ENCODE measurements at regions not wholly inside any gene's neighbourhood (a gene's known extent, or its start where the extent isn't known, plus 50 kb on each side); places are given as distances from the start of the nearest gene placed in this dataset.

DNA sequence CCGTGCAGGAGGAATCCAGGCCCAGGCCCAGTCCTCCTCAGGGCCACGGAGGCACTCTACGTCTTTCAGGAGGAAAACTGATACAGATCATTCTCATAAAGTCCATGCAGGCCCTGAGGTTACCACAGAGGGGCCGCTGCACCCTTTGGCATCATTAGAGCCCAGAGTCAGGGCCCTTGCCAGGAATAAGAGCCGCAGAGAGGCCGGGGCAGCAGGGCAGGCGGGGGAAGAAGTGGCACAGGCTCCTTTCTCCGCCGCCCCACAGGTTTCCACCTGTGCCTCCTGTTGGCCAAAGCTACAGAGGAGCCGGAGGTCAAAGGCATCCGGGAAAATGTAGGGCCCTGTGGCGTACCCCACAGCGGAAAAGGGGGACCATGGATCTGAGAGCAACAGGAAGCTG, 366.6 kb upstream of the SHH start:
- TF ChIP-seq, protein P1, sequence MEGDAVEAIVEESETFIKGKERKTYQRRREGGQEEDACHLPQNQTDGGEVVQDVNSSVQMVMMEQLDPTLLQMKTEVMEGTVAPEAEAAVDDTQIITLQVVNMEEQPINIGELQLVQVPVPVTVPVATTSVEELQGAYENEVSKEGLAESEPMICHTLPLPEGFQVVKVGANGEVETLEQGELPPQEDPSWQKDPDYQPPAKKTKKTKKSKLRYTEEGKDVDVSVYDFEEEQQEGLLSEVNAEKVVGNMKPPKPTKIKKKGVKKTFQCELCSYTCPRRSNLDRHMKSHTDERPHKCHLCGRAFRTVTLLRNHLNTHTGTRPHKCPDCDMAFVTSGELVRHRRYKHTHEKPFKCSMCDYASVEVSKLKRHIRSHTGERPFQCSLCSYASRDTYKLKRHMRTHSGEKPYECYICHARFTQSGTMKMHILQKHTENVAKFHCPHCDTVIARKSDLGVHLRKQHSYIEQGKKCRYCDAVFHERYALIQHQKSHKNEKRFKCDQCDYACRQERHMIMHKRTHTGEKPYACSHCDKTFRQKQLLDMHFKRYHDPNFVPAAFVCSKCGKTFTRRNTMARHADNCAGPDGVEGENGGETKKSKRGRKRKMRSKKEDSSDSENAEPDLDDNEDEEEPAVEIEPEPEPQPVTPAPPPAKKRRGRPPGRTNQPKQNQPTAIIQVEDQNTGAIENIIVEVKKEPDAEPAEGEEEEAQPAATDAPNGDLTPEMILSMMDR (IDR thresholded peaks at IDR 0.05; ENCODE audit: poor library complexity, severe bottlenecking) = no peak
- TF ChIP-seq RAD21 (conservative IDR thresholded peaks at IDR 0.05) (no peak), SMC3 (conservative IDR thresholded peaks at IDR 0.05; ENCODE audit: poor library complexity) (no peak), TAF1 (IDR thresholded peaks at IDR 0.05; ENCODE audit: low read depth) (no peak), EZH2 (IDR thresholded peaks at IDR 0.05; ENCODE audit: borderline replicate concordance, insufficient read depth, low read length, poor library complexity, severe bottlenecking) (no peak), MXI1 (conservative IDR thresholded peaks at IDR 0.05; ENCODE audit: poor library complexity, severe bottlenecking) (no peak), EP300 (conservative IDR thresholded peaks at IDR 0.05; ENCODE audit: poor library complexity, severe bottlenecking) (no peak), REST (IDR thresholded peaks at IDR 0.05; ENCODE audit: borderline replicate concordance) (no peak), POLR2AphosphoS5 (IDR thresholded peaks at IDR 0.05) (no peak)
- Histone ChIP-seq H3K36me3 (ENCODE audit: insufficient read depth, low read length) (no peaks in the 10 kb centered on the region), H2AFZ (ENCODE audit: low read depth, low read length) (no peak overlapping the region), H3K79me2 (replicated peaks; ENCODE audit: insufficient read depth, low read length) (no peaks in the 10 kb centered on the region), H3K9ac (ENCODE audit: low read length) (no peak overlapping the region), H3K27ac (ENCODE audit: low read length) (no peak overlapping the region), H3K9me3 (ENCODE audit: low read length) (no peaks in the 10 kb centered on the region), H3K27me3 (ENCODE audit: insufficient read depth, low read depth, low read length) (no peaks in the 10 kb centered on the region), H3K4me3 (ENCODE audit: low read length) (no peak overlapping the region), H3F3A (ENCODE audit: insufficient read depth, low read length, poor library complexity, severe bottlenecking) (no peaks in the 10 kb centered on the region), H4K20me1 (ENCODE audit: insufficient read depth) (no peaks in the 10 kb centered on the region), H3K4me2 (ENCODE audit: low read length) (no peak overlapping the region), H3K9me2 (ENCODE audit: insufficient read depth, low read length) (no peaks in the 10 kb centered on the region)

DNA sequence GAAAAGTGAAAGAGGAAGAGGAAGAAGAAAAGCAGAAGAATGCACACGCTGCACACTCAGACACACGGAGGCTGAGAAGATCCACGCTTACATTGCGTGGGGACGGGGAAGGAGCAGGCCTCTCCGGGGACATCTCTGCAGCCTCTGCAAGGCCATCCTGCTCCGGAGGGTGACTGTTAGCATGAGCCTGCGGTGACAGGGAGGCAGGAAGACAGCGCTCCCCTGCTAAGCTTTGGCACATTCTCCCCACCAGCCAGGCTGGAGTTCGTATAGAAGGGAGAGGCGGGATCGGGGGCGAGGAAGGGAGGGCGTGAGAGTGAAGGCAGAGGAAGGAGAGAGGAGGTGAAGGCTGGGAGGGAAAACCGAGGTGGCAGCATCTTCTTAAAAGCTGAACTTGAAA, 366.0 kb upstream of the SHH start:
- Histone ChIP-seq H3K4me2 (ENCODE audit: low read length) (no peak overlapping the region), H3K9me2 (ENCODE audit: insufficient read depth, low read length) (no peaks in the 10 kb centered on the region), H3K4me3 (ENCODE audit: low read length) (no peak overlapping the region), H2AFZ (ENCODE audit: low read depth, low read length) (no peak overlapping the region), H3K27me3 (ENCODE audit: insufficient read depth, low read depth, low read length) (no peaks in the 10 kb centered on the region), H3K9me3 (ENCODE audit: low read length) (no peaks in the 10 kb centered on the region), H3K9ac (ENCODE audit: low read length) (no peak overlapping the region), H3K36me3 (ENCODE audit: insufficient read depth, low read length) (no peaks in the 10 kb centered on the region), H3K27ac (ENCODE audit: low read length) (no peak overlapping the region), H3K79me2 (replicated peaks; ENCODE audit: insufficient read depth, low read length) (no peaks in the 10 kb centered on the region), H4K20me1 (ENCODE audit: insufficient read depth) (no peaks in the 10 kb centered on the region), H3F3A (ENCODE audit: insufficient read depth, low read length, poor library complexity, severe bottlenecking) (no peaks in the 10 kb centered on the region)
- TF ChIP-seq RAD21 (conservative IDR thresholded peaks at IDR 0.05) = no peak
- no peak for TF ChIP-seq TAF1 (IDR thresholded peaks at IDR 0.05; ENCODE audit: low read depth)
- no peak for TF ChIP-seq MXI1 (conservative IDR thresholded peaks at IDR 0.05; ENCODE audit: poor library complexity, severe bottlenecking)
- TF ChIP-seq SMC3 (conservative IDR thresholded peaks at IDR 0.05; ENCODE audit: poor library complexity) = no peak
- TF ChIP-seq, protein P1 (IDR thresholded peaks at IDR 0.05; ENCODE audit: poor library complexity, severe bottlenecking) = no peak
- TF ChIP-seq EZH2 (IDR thresholded peaks at IDR 0.05; ENCODE audit: borderline replicate concordance, insufficient read depth, low read length, poor library complexity, severe bottlenecking) = no peak
- no peak for TF ChIP-seq POLR2AphosphoS5 (IDR thresholded peaks at IDR 0.05)
- TF ChIP-seq REST (IDR thresholded peaks at IDR 0.05; ENCODE audit: borderline replicate concordance) = no peak
- no peak for TF ChIP-seq EP300 (conservative IDR thresholded peaks at IDR 0.05; ENCODE audit: poor library complexity, severe bottlenecking)

Measured in neural cell (in vitro differentiated cells).